GM21528 (cell line): ENCODE measurements at regions not wholly inside any gene's neighbourhood (a gene's known extent, or its start where the extent isn't known, plus 50 kb on each side); places are given as distances from the start of the nearest gene placed in this dataset.
"Not testable (repeated sequence)": the region's sequence is repeated elsewhere in the genome, so short reads cannot be mapped to it uniquely, and the experiment has no call there.

Experiments
- ATAC-seq: cut with Tn5 transposase; IDR thresholded peaks from one replicate; pipeline ENCODE4 v1.9.1; 2021; ENCODE audit warnings: mild to moderate bottlenecking, moderate library complexity; ENCODE audit not compliant: unreplicated experiment, low FRiP score

DNA sequence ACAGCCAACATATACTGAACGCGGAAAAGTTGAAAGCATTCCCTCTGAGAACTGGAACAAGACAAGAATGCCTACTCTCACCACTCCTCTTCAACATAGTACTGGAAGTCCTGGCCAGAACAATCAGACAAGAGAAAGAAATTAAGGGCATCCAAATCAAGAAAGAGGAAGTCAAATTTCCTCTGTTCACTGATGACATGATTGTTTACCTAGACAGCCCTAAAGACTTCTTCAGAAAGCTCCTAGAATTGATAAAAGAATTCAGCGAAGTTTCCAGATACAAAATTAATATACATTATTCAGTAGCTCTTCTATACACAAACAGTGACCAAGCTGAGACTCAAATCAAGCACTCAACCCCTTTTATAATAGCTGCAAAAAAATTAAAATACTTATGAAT lies 491.8 kb upstream of the POT1 start:
- ATAC-seq: not testable (repeated sequence)

DNA sequence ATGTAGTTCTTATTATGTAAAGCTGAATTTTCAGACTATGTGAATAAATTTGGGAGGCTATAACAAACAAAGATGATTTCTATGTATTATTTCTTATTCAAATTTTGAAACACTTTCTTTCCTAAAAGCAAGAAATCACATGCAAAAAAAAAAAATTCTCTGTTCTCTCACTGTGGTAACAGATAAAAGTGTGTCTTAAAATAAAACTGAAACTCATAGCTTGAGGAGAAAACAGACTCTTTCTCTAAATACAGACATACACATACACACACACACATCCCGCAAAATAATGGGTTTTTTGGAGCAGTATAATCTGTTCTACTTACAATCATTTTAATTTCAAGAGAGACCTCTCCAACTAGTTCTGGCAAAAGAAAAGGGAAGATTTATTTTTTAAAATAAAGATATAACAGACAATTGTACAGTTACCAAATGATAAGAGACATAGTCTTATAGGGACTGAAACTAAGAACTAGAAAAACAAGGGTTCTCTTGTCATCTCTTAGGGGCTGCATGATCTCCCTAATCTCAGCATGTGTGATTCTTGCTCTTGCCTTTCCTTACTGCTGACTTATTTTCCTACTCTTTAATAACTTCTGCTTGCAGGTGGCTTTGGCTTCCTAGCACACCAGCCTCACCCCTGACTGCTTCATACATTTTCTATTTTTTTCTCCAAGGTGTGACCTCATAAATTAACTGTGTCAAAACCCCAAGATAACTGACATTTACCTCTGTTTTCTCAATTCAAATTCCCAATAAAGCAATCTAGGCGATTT lies 483.5 kb upstream of the POT1 start:
- no peak for ATAC-seq

GRCh38 chr7:125409921-125410320 lies 480.3 kb upstream of the POT1 start:
- ATAC-seq: no peak

- ATAC-seq: no peak
These were observed 476.5 kb upstream of the POT1 start for GRCh38 chr7:125406111-125406510.

DNA sequence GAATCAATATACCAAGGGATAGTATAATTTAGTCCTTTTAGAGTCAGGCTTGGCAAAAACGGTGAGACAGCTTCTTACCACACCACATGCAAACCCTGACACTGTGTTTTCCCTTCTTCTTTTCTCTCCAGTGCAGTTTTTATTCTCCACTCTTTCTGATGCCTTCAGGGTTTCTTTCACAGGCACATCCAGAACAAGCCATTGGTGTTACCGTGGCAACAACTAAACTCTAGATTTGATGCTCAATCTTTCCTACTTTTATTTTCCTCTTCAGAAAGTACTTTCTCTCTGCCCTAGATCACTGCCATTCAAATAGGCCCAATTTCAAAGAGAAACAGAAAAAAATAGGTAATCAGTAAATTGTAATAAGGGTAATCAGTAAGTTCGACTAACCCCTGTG lies 469.8 kb upstream of the POT1 start:
- no peak for ATAC-seq

DNA sequence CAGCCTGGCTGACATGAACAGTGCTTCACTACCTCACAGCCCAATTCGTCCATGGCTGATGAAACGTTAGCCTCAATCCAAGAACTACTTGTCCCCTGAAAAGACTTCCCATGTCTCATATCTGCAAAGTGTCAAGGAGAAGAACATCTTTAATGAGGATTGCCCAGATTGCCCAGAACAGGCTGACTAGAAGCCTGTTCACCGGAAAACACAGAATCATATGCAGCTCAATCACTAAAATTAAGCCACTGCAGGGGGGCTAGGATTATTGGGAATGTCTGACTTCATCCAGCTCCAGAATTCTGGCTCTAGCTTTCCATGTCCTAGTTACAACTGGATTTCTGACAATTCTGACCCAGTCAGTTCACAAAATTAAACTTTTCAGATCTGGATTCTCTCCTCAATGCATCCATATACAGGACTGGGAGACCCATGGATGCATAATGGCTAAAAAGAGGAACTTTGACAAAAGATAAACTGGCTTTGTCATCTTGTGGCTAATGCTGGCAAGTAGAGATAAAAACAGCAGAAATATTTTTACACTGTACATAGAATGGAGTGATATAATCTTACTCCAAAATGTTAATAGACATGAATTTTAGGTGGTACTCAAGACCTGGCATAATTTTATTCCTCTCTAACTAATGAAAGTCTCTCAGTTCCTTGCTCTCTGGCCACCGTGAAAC lies 467.0 kb upstream of the POT1 start:
- ATAC-seq: no peak

DNA sequence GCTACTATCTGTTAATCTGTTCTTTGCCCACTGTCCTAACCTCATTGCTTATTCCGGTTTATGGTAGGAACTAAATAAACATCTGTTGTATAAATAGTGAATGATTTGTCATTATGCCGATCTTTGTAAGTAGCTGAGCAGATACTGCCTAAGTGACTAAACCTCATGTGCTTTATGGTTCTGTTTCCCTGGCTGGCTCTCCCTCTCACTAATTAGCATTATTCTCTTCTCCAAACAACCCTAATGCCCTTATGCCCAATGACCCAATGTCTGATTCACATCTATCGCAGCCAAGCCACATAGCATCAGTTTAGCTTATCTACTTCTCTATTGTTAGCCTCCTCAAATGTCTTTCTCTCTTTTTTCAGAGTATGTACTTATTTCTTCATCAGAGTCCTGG lies 462.3 kb upstream of the POT1 start:
- no peak for ATAC-seq

DNA sequence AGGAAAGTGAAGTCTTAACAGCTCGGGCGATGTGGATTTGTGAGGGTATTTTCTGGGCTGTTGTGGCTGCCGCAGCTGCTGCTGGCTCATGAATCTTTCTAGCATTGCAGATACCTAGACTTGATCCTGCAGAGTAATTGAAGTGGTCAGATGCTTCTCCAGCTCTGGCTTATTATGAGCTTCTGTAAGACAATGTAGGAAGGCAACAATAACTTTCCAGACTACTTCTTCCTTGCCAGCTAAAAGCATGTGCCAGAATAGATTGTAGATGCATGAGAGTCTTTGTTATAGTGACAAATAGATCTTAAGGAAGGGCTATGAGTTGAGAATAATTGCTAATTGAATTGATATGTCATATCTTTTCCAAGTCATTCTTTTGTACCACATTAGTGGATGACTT lies 461.4 kb upstream of the POT1 start:
- no peak for ATAC-seq

- ATAC-seq: no peak
These were observed 456.6 kb upstream of the POT1 start for GRCh38 chr7:125386211-125386610.

DNA sequence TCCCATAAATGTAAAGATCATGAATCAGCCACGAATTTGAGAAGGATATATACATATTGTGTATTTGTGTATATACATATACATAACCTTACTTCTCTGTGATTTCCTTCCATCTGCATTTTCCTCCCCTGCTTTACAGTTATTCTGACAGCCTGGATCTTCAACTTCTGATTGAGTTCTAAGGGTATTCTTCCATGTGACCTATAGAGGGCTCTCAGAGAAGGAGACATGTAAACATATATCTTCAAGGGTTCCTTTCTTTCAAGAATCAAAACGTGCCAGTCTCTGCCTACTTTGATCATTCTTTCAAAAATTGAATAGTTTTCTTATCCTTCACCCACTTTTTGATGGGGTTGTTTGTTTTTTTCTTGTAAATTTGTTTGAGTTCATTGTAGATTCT lies 453.7 kb upstream of the POT1 start:
- no peak for ATAC-seq

- ATAC-seq: no peak
These were observed 452.8 kb upstream of the POT1 start for GRCh38 chr7:125382401-125382800.

DNA sequence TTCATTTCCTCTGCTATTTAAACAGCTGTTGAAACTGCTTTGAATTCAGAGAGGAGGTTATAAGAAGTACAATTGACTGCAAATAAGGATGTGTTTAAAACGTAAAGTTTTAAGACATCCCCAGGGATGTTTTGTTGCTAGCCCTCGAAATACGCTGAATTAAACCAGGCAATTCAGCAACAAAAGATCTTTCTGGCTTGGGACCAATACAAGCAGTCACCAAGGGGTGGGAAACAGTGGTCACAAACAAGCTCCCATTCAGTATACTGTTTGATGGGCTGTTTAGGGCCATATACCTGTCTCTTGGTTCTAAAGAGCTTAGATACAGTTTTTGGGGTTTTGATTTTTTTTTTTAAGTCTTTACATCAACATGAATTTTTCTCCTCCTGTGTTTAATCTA lies 446.3 kb upstream of the POT1 start:
- ATAC-seq: no peak

DNA sequence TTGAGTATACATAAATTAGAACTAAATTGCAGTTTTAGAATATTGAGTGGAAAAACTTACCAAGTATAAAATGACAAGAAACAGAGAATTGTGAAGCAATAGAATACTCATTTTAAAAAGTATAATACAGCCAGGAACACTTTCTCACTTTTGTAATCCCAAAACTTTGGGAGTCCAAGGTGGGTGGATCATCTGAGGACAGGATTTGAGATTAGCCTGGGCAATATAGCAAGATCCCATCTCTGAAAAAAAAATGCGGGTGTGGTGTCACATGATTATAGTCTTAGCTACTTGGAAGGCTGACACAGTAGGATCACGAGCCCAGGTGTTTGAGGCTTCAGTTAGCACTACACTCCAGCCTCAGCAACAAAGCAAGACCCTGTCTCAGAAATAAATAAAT lies 440.9 kb upstream of the POT1 start:
- no peak for ATAC-seq

DNA sequence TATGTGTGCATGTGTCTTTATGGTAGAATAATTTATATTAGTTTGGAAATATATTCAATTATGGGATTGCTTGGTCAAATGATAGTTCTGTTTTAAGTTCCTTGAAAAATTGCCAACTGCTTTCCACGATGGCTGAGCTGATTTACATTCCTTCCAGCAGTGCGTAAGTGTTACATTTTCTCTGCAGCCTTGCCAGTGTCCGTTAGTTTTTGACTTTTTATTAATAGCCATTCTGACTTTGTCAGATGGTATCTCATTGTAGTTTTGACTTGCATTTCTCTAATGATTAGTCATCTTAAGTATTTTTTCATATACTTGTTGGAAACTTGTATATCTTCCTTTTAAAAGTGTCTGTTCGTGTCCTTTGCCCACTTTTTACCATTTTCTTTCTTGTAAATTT lies 434.2 kb upstream of the POT1 start:
- no peak for ATAC-seq

GRCh38 chr7:125358551-125359167 lies 429.0 kb upstream of the POT1 start:
- ATAC-seq: no peak

DNA sequence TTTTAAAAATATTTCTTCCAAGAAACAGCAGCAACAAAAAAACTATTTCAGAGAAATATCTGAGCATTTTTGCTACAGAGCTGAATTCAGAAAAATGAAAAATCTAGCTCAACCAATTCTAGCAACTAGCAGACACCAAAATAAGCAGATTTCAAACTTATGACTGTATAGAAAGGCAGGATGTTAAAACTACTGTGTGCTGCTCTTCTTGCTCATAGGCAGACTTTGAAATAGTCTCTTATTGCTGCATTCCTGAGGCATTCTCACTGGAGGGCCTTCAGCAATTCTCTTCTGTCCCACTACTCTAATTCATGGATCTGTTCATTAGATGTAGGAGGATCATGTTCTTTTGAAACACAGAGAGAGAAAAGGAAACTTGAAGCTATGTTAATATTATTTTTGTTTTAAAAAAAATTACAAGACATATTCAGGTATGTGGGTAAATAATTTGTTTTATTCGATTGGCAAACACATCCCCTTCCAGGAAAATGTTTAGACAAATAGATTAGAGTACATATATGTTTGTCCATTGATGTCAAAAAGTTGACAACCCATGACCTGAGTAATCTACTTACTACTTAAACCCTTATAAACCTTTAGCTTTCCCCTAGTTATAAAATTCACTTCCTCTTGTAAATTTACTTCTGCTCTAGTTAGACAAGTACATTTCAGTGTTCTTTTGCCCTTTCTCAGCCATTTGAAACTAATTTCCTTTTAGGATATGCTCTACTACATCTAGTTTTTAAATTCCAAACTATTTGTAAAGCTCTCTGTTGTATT lies 428.2 kb upstream of the POT1 start:
- no peak for ATAC-seq

- no peak for ATAC-seq
These were observed 426.3 kb upstream of the POT1 start for GRCh38 chr7:125355899-125356298.

DNA sequence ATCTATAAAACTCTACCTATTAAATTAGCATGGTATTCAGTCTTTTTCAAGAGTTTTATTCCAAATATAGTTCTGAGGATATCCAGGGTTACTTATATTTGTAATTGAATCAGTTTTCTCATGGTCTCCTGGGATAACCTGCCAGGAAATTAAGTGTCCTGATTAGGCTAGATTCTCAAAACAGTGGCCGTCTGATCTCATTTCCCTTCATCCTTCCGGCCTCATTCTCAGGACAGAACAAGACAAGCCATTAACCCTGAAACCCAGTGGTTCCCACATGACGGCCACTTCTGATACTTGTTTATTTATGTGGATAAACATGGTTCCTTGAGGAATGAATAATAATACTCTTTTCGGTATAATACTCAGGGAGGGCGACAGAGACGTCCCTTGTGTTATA lies 417.6 kb upstream of the POT1 start:
- ATAC-seq: no peak

- ATAC-seq: no peak
These were observed 408.5 kb upstream of the POT1 start for GRCh38 chr7:125338110-125338509.

DNA sequence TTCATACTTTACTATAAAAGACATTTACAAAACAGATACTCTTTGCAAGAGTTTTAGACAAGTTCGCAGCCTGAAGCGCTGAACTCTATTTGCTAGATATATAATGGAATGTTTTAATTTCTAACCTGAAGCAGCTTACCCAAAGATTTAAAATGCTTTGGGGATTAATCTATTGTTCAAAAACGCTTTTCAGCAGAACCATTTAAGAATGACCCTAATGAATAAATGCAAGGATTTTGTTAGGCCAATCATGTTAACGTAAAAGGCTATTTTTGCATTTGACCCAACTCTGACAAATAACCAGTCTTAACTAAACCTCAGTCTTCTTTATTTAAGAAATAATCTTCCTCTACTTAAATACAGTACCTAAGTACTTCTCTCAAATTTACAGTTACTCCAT lies 406.7 kb upstream of the POT1 start:
- ATAC-seq: no peak

DNA sequence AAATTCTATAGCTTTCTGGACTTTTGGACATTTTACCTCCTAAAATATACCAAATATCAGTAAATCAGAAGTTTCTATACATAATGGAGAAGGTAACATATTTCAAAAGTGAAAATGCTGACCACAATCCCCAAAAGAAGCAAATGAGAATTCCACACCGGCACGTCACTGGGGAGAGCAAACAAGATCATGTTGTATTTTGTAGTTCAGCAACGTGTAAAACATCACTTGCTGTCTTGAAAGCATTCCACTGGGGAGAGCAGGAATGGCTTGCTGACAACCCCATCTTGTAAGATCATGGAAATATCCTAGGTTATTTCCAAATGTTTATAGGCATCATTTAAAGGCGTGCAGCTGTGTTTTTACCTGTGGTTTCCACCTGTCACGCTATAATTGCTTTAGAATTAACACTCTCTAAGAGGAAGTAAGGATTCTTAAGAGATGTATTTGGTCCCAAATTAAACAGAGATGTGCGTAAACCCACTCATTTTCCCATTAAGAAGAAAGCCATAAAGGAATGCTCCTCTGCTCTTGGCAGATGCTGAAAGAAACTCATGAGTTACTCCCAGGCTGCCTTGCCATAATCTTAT lies 397.1 kb upstream of the POT1 start:
- no peak for ATAC-seq
